Gastrocnemius medialis (tissue), 4 donors: ENCODE measurements at regions not wholly inside any gene's neighbourhood (a gene's known extent, or its start where the extent isn't known, plus 50 kb on each side); places are given as distances from the start of the nearest gene placed in this dataset.

Experiments
- ATAC-seq, 2 donors: fragments of 150-250 bp; one replicate each; pipeline ENCODE4 v1.9.1; 2016
- DNase-seq, 2 donors: peaks; one replicate each; pipeline ENCODE4 v3.0.0-alpha.2; 2019
- H3K27ac ChIP-seq, 4 donors: fragments of 200-600 bp; sonication (generic); 1 replicate in 1 of 4; 2 replicates in 3 of 4; pipeline ENCODE4 v1.5.1; 2016 to 2018; ENCODE audit warnings: mild to moderate bottlenecking in 2 of 4, moderate library complexity in 1 of 4
- H3K27me3 ChIP-seq, 3 donors: fragments of 200-600 bp; sonication (generic) in 2 of 3; 1 replicate in 1 of 3; 2 replicates in 2 of 3; pipeline versions ENCODE4 v1.5.1 to v1.6.0; 2016 to 2019; ENCODE audit warnings: mild to moderate bottlenecking in 1 of 3, moderate library complexity in 1 of 3
- H3K36me3 ChIP-seq, 2 donors: fragments of 200-600 bp; sonication (generic) in 1 of 2; one replicate each; pipeline ENCODE4 v1.5.1; 2017 to 2018
- H3K4me1 ChIP-seq, 2 donors: fragments of 200-600 bp; sonication (generic) in 1 of 2; one replicate each; pipeline ENCODE4 v1.5.1; 2016 to 2017; ENCODE audit warnings: mild to moderate bottlenecking in 2 of 2
- H3K4me3 ChIP-seq, 4 donors: fragments of 200-600 bp; sonication (generic) in 3 of 4; 1 replicate in 1 of 4; 2 replicates in 3 of 4; pipeline ENCODE4 v1.5.1; 2016 to 2019; ENCODE audit warnings: mild to moderate bottlenecking in 2 of 4
- H3K9me3 ChIP-seq, 3 donors: fragments of 200-600 bp; sonication (generic) in 2 of 3; 1 replicate in 1 of 3; 2 replicates in 2 of 3; pipeline ENCODE4 v1.5.1; 2016 to 2019
- POLR2A ChIP-seq, 2 donors: fragments of 450-650 bp; IDR thresholded peaks; one replicate each; pipeline ENCODE4 v1.6.1; 2017; ENCODE audit warnings: antibody characterized with exemption in 2 of 2, mild to moderate bottlenecking in 2 of 2, moderate library complexity in 2 of 2
- in situ Hi-C, 4 donors: fragments of 200-750 bp; cut with MboI; loops; one replicate each; pipeline versions ENCODE4 v1.15.0 to v1.8.0; 2017; ENCODE audit warnings: low sequenced_read_pairs in 4 of 4
- intact Hi-C: fragments of 100-400 bp; cut with DNase I; formaldehyde crosslinking; loops from one replicate; pipeline ENCODE4 v1.15.1; 2023; ENCODE audit warnings: low total_unique reads
- TF ChIP-seq, protein P1 (sequence below), 5 experiments: fragments of 450-650 bp in 3 of 5; fragments of 200-600 bp in 2 of 5; sonication (generic) in 2 of 5; IDR thresholded peaks in 4 of 5; conservative IDR thresholded peaks in 1 of 5; 1 replicate in 4 of 5; 2 replicates in 1 of 5; pipeline ENCODE4 v1.5.1; 2016 to 2019; ENCODE audit warnings: antibody characterized with exemption in 5 of 5, mild to moderate bottlenecking in 3 of 5, moderate library complexity in 3 of 5

DNA sequence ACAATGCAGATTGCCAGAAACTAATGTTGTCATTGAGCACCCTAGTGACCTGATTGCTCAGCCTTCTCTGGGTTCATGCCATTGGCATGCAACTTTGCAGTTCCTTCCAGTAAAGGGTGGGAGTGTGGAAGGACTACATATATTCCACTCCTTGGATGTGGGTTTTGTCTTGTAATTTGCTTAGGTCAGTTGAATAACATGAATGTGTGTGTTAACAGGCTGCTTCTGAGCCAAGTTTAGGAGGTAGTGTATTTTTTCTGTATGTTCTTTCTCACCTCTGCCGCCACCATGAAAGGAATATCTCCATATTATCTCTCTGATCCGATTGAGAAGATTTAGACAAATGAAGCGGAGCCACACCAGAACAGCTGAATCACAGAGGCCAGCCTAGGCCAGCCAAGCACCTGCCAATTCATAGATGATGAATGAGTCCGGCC, 1929.6 kb upstream of the CDH6 start:
- no peaks in the 10 kb centered on the region for H3K4me1 ChIP-seq
- no peaks in the 10 kb centered on the region for H3K9me3 ChIP-seq
- H3K36me3 ChIP-seq, result no peaks in the 10 kb centered on the region
- H3K27ac ChIP-seq, result no peak overlapping the region
- no peak overlapping the region for H3K4me3 ChIP-seq
- ATAC-seq, result no peak
- TF ChIP-seq, protein P1, sequence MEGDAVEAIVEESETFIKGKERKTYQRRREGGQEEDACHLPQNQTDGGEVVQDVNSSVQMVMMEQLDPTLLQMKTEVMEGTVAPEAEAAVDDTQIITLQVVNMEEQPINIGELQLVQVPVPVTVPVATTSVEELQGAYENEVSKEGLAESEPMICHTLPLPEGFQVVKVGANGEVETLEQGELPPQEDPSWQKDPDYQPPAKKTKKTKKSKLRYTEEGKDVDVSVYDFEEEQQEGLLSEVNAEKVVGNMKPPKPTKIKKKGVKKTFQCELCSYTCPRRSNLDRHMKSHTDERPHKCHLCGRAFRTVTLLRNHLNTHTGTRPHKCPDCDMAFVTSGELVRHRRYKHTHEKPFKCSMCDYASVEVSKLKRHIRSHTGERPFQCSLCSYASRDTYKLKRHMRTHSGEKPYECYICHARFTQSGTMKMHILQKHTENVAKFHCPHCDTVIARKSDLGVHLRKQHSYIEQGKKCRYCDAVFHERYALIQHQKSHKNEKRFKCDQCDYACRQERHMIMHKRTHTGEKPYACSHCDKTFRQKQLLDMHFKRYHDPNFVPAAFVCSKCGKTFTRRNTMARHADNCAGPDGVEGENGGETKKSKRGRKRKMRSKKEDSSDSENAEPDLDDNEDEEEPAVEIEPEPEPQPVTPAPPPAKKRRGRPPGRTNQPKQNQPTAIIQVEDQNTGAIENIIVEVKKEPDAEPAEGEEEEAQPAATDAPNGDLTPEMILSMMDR (IDR thresholded peaks at IDR 0.05 in 4 of 5, conservative IDR thresholded peaks at IDR 0.05 in 1 of 5), result no peak
- TF ChIP-seq POLR2A (IDR thresholded peaks at IDR 0.05), result no peak
- in situ Hi-C loops, result no loop called here
- intact Hi-C loops, result no loop called here
- no peak for DNase-seq
- no peaks in the 10 kb centered on the region for H3K27me3 ChIP-seq

DNA sequence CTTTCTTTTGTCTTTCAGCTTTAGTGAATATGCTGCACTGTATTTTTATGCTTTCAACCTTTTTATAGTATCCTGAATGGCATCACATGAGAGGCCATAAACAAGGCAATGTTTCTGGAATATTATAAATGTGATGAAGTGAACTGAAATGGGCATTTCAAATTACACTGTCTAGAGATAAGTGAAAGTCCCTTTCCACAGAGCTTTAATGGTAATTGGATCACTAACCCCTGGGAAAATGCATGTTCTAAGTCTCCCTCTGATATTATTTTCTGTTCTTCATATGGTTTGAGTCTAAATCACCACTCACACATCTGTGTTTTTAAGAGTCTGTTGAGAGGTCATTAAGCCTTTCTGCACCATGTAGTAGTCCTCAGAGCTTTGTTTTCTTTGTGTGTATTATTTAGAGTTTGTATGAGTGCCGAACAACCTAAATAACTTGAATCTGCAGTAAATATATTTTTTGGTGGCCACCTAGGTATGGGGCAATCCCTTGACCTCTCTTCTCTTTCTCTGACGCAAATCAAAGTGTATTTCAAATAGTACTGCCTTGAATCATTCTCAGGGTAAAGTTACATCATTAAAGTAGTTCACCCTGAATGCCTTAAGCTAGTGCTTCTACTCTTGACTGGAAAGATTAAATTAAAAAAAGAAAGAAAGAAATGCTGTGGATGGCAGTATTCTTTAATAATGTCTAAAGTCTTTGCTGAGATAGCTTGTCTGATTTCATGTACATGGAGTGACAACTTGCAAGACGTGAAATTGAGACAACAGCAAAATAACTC, 1931.0 kb upstream of the CDH6 start:
- Histone ChIP-seq H3K36me3 (no peaks in the 10 kb centered on the region), H3K27me3 (no peaks in the 10 kb centered on the region), H3K27ac (no peak overlapping the region), H3K4me1 (no peaks in the 10 kb centered on the region), H3K4me3 (no peak overlapping the region), H3K9me3 (no peaks in the 10 kb centered on the region)
- in situ Hi-C loops (no loop called here), intact Hi-C loops (no loop called here)
- DNase-seq, result no peak
- TF ChIP-seq, protein P1 (IDR thresholded peaks at IDR 0.05 in 4 of 5, conservative IDR thresholded peaks at IDR 0.05 in 1 of 5), result no peak
- TF ChIP-seq POLR2A (IDR thresholded peaks at IDR 0.05), result no peak
- ATAC-seq, result no peak

DNA sequence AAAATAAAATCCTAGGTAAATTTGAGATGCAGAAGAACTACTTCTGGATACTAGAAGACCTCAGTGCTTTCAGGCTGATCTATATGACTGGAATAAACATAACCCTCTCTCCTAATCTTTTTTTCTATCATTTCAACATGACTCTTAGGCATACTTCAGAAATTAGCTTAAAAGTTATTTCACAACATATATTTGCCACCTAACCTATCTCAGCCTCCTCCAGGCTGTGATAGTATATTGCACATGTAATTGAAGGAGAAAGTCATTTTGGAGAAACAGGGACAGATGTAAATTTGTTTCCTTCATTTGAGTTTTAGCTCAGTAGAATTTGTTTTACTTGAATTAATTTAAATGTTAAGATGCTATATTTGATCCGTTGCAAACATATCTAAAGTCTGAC, 1932.3 kb upstream of the CDH6 start:
- no peaks in the 10 kb centered on the region for H3K36me3 ChIP-seq
- H3K9me3 ChIP-seq, result no peaks in the 10 kb centered on the region
- TF ChIP-seq POLR2A (IDR thresholded peaks at IDR 0.05), result no peak
- TF ChIP-seq, protein P1 (IDR thresholded peaks at IDR 0.05 in 4 of 5, conservative IDR thresholded peaks at IDR 0.05 in 1 of 5), result no peak
- in situ Hi-C loops, result no loop called here
- H3K27ac ChIP-seq, result no peak overlapping the region
- no peaks in the 10 kb centered on the region for H3K27me3 ChIP-seq
- no peak overlapping the region for H3K4me3 ChIP-seq
- ATAC-seq (no peak), DNase-seq (no peak)
- H3K4me1 ChIP-seq, result no peaks in the 10 kb centered on the region
- intact Hi-C loops, result no loop called here

DNA sequence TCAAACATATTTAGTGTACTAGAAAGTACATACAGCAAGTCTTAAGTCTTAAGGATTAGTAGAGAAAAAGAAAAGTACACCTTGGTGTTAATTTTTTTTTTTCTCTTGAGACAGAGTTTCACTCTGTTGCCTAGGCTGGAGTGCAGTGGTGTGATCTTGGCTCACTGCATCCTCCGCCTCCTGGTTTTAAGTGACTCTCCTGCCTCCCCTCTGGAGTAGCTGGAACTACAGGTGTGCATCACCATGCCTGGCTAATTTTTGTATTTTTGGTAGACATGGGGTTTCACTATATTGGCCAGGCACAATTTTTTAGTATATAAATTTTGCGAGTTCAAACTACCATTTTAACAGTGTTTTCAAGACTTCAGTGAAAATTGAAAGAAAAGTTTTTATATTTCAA, 1941.1 kb upstream of the CDH6 start:
- H3K4me1 ChIP-seq, result no peaks in the 10 kb centered on the region
- H3K36me3 ChIP-seq, result no peaks in the 10 kb centered on the region
- no peaks in the 10 kb centered on the region for H3K9me3 ChIP-seq
- H3K27ac ChIP-seq, result no peak overlapping the region
- no peaks in the 10 kb centered on the region for H3K27me3 ChIP-seq
- DNase-seq (no peak), ATAC-seq (no peak)
- intact Hi-C loops, result no loop called here
- H3K4me3 ChIP-seq, result no peak overlapping the region
- in situ Hi-C loops, result no loop called here
- TF ChIP-seq, protein P1 (IDR thresholded peaks at IDR 0.05 in 4 of 5, conservative IDR thresholded peaks at IDR 0.05 in 1 of 5), result no peak
- no peak for TF ChIP-seq POLR2A (IDR thresholded peaks at IDR 0.05)
